Neural cell (in vitro differentiated cells): ENCODE measurements at regions not wholly inside any gene's neighbourhood (a gene's known extent, or its start where the extent isn't known, plus 50 kb on each side); places are given as distances from the start of the nearest gene placed in this dataset.

Experiments
- H2AFZ ChIP-seq: fragments of 200-600, 300-800 bp; sonication (generic), shearing (Covaris generic); 2 replicates; pipeline ENCODE4 v1.6.0; 2014; ENCODE audit warnings: low read depth, mild to moderate bottlenecking, antibody characterized with exemption, low read length, moderate library complexity
- H3F3A ChIP-seq: fragments of 200-600 bp; shearing (Covaris generic); 2 replicates; pipeline ENCODE4 v1.6.1; 2016; ENCODE audit warnings: mild to moderate bottlenecking, moderate library complexity, mixed read lengths, antibody characterized with exemption, low read length; ENCODE audit not compliant: insufficient read depth, poor library complexity, severe bottlenecking
- H3K27ac ChIP-seq: fragments of 200-600, 300-800 bp; sonication (generic), shearing (Covaris generic); 2 replicates; pipeline ENCODE4 v1.5.1; 2014; ENCODE audit warnings: mild to moderate bottlenecking, low read length, moderate library complexity
- H3K27me3 ChIP-seq: fragments of 300-800, 200-600 bp; sonication (generic), shearing (Covaris generic); 2 replicates; pipeline ENCODE4 v1.6.0; 2014; ENCODE audit warnings: mild to moderate bottlenecking, low read depth, low read length, moderate library complexity; ENCODE audit not compliant: insufficient read depth
- H3K36me3 ChIP-seq: fragments of 300-800, 200-600 bp; sonication (generic), shearing (Covaris generic); 2 replicates; pipeline ENCODE4 v1.5.1; 2014; ENCODE audit warnings: mild to moderate bottlenecking, antibody characterized with exemption, low read length, moderate library complexity; ENCODE audit not compliant: insufficient read depth
- H3K4me2 ChIP-seq: fragments of 300-800, 200-600 bp; sonication (generic), shearing (Covaris generic); 2 replicates; pipeline ENCODE4 v1.6.0; 2014; ENCODE audit warnings: mild to moderate bottlenecking, low read length
- H3K4me3 ChIP-seq: fragments of 300-800, 200-600 bp; sonication (generic), shearing (Covaris generic); 2 replicates; pipeline ENCODE4 v1.5.1; 2014; ENCODE audit warnings: mild to moderate bottlenecking, low read length, moderate library complexity
- H3K79me2 ChIP-seq: fragments of 200-600 bp; shearing (Covaris generic); replicated peaks from 2 replicates; pipeline ENCODE4 v1.6.0; 2014; ENCODE audit warnings: mild to moderate bottlenecking, low read length, moderate library complexity; ENCODE audit not compliant: insufficient read depth
- H3K9ac ChIP-seq: fragments of 300-800, 200-600 bp; sonication (generic), shearing (Covaris generic); 2 replicates; pipeline ENCODE4 v1.6.1; 2016; ENCODE audit warnings: mild to moderate bottlenecking, low read length, mixed read lengths
- H3K9me2 ChIP-seq: fragments of 200-600 bp; shearing (Covaris generic); 2 replicates; pipeline ENCODE4 v1.6.1; 2016; ENCODE audit warnings: mild to moderate bottlenecking, low read length, mixed read lengths; ENCODE audit not compliant: insufficient read depth
- H3K9me3 ChIP-seq: fragments of 200-600, 300-800 bp; sonication (generic), shearing (Covaris generic); 2 replicates; pipeline ENCODE4 v1.6.1; 2016; ENCODE audit warnings: mild to moderate bottlenecking, mixed run types, low read length, moderate library complexity, mixed read lengths
- H4K20me1 ChIP-seq: fragments of 200-600 bp; shearing (Covaris generic); 2 replicates; pipeline ENCODE4 v1.6.1; 2016; ENCODE audit warnings: mild to moderate bottlenecking, mixed run types; ENCODE audit not compliant: insufficient read depth
- EP300 ChIP-seq: fragments of 450-650 bp; conservative IDR thresholded peaks from 2 replicates; pipeline ENCODE4 v1.6.1; 2014; ENCODE audit warnings: antibody characterized with exemption, mild to moderate bottlenecking, moderate library complexity; ENCODE audit not compliant: poor library complexity, severe bottlenecking
- EZH2 ChIP-seq: fragments of 200-600, 300-800 bp; shearing (Covaris generic), sonication (generic); IDR thresholded peaks from 2 replicates; pipeline ENCODE4 v1.6.1; 2014; ENCODE audit warnings: antibody characterized with exemption, low read length, borderline replicate concordance, mild to moderate bottlenecking; ENCODE audit not compliant: insufficient read depth, poor library complexity, severe bottlenecking
- MXI1 ChIP-seq: fragments of 450-650 bp; conservative IDR thresholded peaks from 2 replicates; pipeline ENCODE4 v1.6.1; 2014; ENCODE audit warnings: antibody characterized with exemption, mild to moderate bottlenecking; ENCODE audit not compliant: poor library complexity, severe bottlenecking
- POLR2AphosphoS5 ChIP-seq: IDR thresholded peaks from 2 replicates; pipeline ENCODE4 v1.6.1; 2012
- RAD21 ChIP-seq: fragments of 450-650 bp; conservative IDR thresholded peaks from 2 replicates; pipeline ENCODE4 v1.6.1; 2014; ENCODE audit warnings: antibody characterized with exemption, mild to moderate bottlenecking, moderate library complexity
- SMC3 ChIP-seq: fragments of 450-650 bp; conservative IDR thresholded peaks from 2 replicates; pipeline ENCODE4 v1.6.1; 2014; ENCODE audit warnings: antibody characterized with exemption, mild to moderate bottlenecking, moderate library complexity; ENCODE audit not compliant: poor library complexity
- TAF1 ChIP-seq: IDR thresholded peaks from 2 replicates; pipeline ENCODE4 v1.6.1; 2012; ENCODE audit warnings: low read depth
- TF ChIP-seq, protein P1 (sequence below): fragments of 450-650 bp; IDR thresholded peaks from 2 replicates; pipeline ENCODE4 v1.5.1; 2014; ENCODE audit warnings: antibody characterized with exemption, mild to moderate bottlenecking, moderate library complexity; ENCODE audit not compliant: poor library complexity, severe bottlenecking
- TF ChIP-seq, protein P2 (sequence below): IDR thresholded peaks from 2 replicates; pipeline ENCODE4 v1.6.1; 2012; ENCODE audit warnings: borderline replicate concordance

DNA sequence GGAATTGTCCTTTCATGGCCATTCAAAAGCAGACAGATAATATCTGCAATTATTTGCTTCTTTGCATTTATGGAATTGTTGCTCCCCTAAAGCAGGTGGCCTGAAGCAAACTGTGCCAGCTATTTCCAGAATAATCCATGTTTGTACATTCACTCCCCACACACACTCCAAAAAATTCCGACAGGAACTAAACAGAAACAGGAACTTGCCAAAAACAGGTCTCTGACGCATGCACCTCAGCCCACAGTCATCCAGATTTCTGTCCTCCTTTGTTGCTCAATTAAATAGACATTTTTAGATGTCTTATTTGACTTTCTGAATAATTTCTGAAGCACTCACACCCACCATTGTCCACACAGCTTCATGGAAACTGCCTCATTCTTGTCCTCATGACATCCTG lies 71.5 kb upstream of the EDNRA start:
- Histone ChIP-seq H3K36me3 (no peaks in the 10 kb centered on the region), H3F3A (no peaks in the 10 kb centered on the region), H3K27ac (no peak overlapping the region), H2AFZ (no peak overlapping the region), H3K9me2 (no peaks in the 10 kb centered on the region), H4K20me1 (no peaks in the 10 kb centered on the region), H3K27me3 (no peaks in the 10 kb centered on the region), H3K9ac (no peak overlapping the region), H3K79me2 (no peaks in the 10 kb centered on the region), H3K4me2 (no peak overlapping the region), H3K4me3 (no peak overlapping the region), H3K9me3 (no peaks in the 10 kb centered on the region)
- TF ChIP-seq RAD21: no peak
- no peak for TF ChIP-seq MXI1
- TF ChIP-seq, protein P1, sequence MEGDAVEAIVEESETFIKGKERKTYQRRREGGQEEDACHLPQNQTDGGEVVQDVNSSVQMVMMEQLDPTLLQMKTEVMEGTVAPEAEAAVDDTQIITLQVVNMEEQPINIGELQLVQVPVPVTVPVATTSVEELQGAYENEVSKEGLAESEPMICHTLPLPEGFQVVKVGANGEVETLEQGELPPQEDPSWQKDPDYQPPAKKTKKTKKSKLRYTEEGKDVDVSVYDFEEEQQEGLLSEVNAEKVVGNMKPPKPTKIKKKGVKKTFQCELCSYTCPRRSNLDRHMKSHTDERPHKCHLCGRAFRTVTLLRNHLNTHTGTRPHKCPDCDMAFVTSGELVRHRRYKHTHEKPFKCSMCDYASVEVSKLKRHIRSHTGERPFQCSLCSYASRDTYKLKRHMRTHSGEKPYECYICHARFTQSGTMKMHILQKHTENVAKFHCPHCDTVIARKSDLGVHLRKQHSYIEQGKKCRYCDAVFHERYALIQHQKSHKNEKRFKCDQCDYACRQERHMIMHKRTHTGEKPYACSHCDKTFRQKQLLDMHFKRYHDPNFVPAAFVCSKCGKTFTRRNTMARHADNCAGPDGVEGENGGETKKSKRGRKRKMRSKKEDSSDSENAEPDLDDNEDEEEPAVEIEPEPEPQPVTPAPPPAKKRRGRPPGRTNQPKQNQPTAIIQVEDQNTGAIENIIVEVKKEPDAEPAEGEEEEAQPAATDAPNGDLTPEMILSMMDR: no peak
- TF ChIP-seq EP300: no peak
- TF ChIP-seq SMC3: no peak
- no peak for TF ChIP-seq TAF1
- TF ChIP-seq, protein P2, sequence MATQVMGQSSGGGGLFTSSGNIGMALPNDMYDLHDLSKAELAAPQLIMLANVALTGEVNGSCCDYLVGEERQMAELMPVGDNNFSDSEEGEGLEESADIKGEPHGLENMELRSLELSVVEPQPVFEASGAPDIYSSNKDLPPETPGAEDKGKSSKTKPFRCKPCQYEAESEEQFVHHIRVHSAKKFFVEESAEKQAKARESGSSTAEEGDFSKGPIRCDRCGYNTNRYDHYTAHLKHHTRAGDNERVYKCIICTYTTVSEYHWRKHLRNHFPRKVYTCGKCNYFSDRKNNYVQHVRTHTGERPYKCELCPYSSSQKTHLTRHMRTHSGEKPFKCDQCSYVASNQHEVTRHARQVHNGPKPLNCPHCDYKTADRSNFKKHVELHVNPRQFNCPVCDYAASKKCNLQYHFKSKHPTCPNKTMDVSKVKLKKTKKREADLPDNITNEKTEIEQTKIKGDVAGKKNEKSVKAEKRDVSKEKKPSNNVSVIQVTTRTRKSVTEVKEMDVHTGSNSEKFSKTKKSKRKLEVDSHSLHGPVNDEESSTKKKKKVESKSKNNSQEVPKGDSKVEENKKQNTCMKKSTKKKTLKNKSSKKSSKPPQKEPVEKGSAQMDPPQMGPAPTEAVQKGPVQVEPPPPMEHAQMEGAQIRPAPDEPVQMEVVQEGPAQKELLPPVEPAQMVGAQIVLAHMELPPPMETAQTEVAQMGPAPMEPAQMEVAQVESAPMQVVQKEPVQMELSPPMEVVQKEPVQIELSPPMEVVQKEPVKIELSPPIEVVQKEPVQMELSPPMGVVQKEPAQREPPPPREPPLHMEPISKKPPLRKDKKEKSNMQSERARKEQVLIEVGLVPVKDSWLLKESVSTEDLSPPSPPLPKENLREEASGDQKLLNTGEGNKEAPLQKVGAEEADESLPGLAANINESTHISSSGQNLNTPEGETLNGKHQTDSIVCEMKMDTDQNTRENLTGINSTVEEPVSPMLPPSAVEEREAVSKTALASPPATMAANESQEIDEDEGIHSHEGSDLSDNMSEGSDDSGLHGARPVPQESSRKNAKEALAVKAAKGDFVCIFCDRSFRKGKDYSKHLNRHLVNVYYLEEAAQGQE: no peak
- TF ChIP-seq POLR2AphosphoS5: no peak
- no peak for TF ChIP-seq EZH2

DNA sequence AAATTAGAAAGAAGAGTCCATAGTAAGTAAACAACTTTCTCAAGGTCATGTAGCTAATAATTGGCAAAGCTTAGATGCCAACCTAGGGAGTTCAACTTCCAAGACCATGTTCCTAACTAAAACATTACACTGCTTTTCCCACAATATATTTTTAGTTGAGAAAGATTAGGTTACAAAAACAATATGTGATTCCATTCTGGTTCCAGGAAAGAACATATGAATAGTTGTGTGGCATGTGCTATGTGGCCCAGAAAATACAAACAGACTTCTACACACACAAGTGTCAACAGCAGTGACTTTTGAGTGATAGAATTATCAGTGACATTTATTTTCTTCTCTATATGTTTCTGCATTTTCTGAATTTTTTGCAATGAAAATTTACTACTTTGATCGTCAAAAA lies 62.7 kb upstream of the EDNRA start:
- Histone ChIP-seq H3K4me3 (no peak overlapping the region), H4K20me1 (no peaks in the 10 kb centered on the region), H3K9me2 (no peaks in the 10 kb centered on the region), H3K9ac (no peak overlapping the region), H3K79me2 (no peaks in the 10 kb centered on the region), H3K27ac (no peak overlapping the region), H3K9me3 (no peaks in the 10 kb centered on the region), H3K27me3 (no peaks in the 10 kb centered on the region), H3F3A (no peaks in the 10 kb centered on the region), H2AFZ (no peak overlapping the region), H3K4me2 (no peak overlapping the region), H3K36me3 (no peaks in the 10 kb centered on the region)
- no peak for TF ChIP-seq RAD21
- TF ChIP-seq EZH2: no peak
- TF ChIP-seq EP300: no peak
- TF ChIP-seq, protein P2: no peak
- TF ChIP-seq, protein P1: no peak
- TF ChIP-seq TAF1: no peak
- no peak for TF ChIP-seq MXI1
- no peak for TF ChIP-seq POLR2AphosphoS5
- TF ChIP-seq SMC3: no peak
